HG03342 (cell line): ENCODE measurements at regions not wholly inside any gene's neighbourhood (a gene's known extent, or its start where the extent isn't known, plus 50 kb on each side); places are given as distances from the start of the nearest gene placed in this dataset.

Experiments used
- ATAC-seq: cut with Tn5 transposase; IDR thresholded peaks from one replicate; pipeline ENCODE4 v1.9.1; 2021; ENCODE audit warnings: mild to moderate bottlenecking, moderate library complexity; ENCODE audit not compliant: unreplicated experiment

GRCh38 chr12:19941096-19941495 is 427.2 kb upstream of the PDE3A start:
- no peak for ATAC-seq

GRCh38 chr12:19945559-19946435 is 422.5 kb upstream of the PDE3A start:
- ATAC-seq, result no peak

- no peak for ATAC-seq
Measured at GRCh38 chr12:19946550-19946949, 421.8 kb upstream of the PDE3A start.

GRCh38 chr12:19947344-19947743 is 421.0 kb upstream of the PDE3A start:
- ATAC-seq, result no peak

GRCh38 chr12:19951664-19952063 is 416.7 kb upstream of the PDE3A start:
- ATAC-seq, result no peak

GRCh38 chr12:19953734-19954133 is 414.6 kb upstream of the PDE3A start:
- no peak for ATAC-seq

- no peak for ATAC-seq
Measured at GRCh38 chr12:19954163-19954562, 414.2 kb upstream of the PDE3A start.

- ATAC-seq, result no peak
Measured at GRCh38 chr12:19957308-19958125, 410.8 kb upstream of the PDE3A start.

GRCh38 chr12:19958389-19958788 is 409.9 kb upstream of the PDE3A start:
- ATAC-seq, result no peak

- no peak for ATAC-seq
Measured at GRCh38 chr12:19959353-19959752, 409.0 kb upstream of the PDE3A start.

- ATAC-seq, result no peak
Measured at GRCh38 chr12:19960527-19960926, 407.8 kb upstream of the PDE3A start.

GRCh38 chr12:19962192-19962591 is 406.1 kb upstream of the PDE3A start:
- no peak for ATAC-seq

GRCh38 chr12:19963972-19964371 is 404.4 kb upstream of the PDE3A start:
- ATAC-seq, result no peak

- no peak for ATAC-seq
Measured at GRCh38 chr12:19964549-19964948, 403.8 kb upstream of the PDE3A start.

- no peak for ATAC-seq
Measured at GRCh38 chr12:19965196-19966038, 402.9 kb upstream of the PDE3A start.

GRCh38 chr12:19967001-19967400 is 401.3 kb upstream of the PDE3A start:
- no peak for ATAC-seq

GRCh38 chr12:19967431-19967830 is 400.9 kb upstream of the PDE3A start:
- ATAC-seq, result no peak

- ATAC-seq, result no peak
Measured at GRCh38 chr12:19970116-19970515, 398.2 kb upstream of the PDE3A start.

- ATAC-seq, result no peak
Measured at GRCh38 chr12:19970821-19971220, 397.5 kb upstream of the PDE3A start.

GRCh38 chr12:19971361-19972280 is 396.7 kb upstream of the PDE3A start:
- ATAC-seq, result no peak
